ENCODE measurements at regions not wholly inside any gene's neighbourhood (a gene's known extent, or its start where the extent isn't known, plus 50 kb on each side); places are given as distances from the start of the nearest gene placed in this dataset.
A peak's percentile ranks its signal among the peaks of the same experiment; 100 is the strongest.

GRCh38 chr9:117547904-117548303, 133.0 kb upstream of the ASTN2 start:
- no peak for DNase-seq

DNA sequence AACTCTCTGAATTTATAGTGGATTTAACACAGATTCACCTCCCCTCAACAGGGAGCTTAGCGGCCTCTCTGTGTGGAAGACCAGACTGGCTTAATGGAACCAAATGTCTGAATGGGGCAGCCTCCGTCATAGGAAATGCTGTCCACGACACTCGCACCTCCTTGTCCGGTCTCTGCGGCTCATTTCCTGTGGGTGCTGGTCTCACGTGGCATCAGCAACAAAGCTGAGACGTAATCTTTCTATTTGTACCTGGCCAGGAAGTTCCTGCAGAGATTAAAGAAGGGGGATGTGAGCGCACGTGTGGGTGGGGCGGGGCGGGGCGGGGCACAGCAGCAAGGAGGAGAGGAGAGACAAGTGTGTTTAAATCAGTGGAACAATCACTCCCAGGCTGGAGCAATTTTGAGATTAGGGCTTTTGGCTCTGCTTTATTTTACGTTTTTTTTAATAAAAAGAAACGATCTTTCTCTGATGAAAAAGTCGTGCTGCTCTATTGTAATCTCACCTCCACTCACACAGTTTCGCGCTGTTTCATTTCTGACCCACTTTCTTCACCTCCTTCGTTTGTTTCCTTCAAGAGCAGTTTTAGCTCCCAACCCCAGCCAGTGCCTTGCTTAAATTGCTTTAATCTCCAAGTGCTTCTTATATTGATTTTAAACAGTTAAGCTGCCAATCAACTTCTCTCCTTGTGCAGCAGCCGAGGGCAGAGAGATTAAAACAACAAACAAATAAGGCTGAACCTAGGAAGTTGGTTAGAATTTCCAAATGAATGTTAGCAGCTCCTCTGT, 132.2 kb upstream of the ASTN2 start:
- peak in 2 of 5 donors; percentile 1 to 4 for DNase-seq

GRCh38 chr9:117545846-117546245, 131.0 kb upstream of the ASTN2 start:
- DNase-seq = no peak

DNA sequence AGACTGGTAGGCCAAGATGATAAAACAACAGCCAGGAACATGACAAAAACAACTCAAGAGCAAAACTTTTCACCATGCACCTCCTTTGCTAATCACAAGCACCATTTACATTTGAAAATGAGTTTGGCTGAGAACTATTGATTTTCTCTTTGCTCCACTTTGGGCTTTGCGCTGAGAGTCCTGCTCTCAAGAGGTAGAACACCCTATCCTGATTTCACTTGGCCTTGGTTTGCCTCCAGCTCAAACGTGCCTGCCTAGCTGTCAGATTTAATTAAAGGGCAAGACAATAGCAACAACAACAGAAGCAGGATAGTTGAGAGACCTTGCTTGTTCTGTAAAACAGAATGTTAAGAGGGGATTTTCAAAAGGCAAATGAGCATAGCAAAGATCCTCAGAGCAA, 128.2 kb upstream of the ASTN2 start:
- DNase-seq = no peak

DNA sequence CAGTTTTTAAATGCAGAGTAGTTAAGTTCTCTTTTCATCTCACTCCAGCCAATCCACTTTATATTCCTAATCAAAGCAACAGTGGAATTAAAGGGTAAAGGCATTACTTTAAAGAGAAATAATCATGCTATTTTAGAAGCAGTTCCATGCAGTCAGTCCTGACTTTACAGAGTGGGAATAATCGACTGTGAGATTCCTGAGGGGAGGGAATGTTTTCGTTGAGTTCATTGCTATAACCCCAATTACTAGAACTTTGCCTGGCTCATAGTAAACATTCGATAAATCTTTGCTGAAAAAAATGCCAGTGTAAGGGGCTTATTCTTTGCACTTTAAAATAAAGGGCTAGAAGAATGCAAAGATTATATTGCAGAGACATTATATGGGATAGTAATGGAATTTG, 127.2 kb upstream of the ASTN2 start:
- no peak for DNase-seq

- DNase-seq = no peak
Measured at GRCh38 chr9:117541181-117541580, 126.3 kb upstream of the ASTN2 start.

- no peak for DNase-seq
Measured at GRCh38 chr9:117535973-117536372, 121.1 kb upstream of the ASTN2 start.

- no peak for DNase-seq
Measured at GRCh38 chr9:117535434-117535833, 120.6 kb upstream of the ASTN2 start.

- no peak for DNase-seq
Measured at GRCh38 chr9:117528225-117528624, 113.4 kb upstream of the ASTN2 start.

DNA sequence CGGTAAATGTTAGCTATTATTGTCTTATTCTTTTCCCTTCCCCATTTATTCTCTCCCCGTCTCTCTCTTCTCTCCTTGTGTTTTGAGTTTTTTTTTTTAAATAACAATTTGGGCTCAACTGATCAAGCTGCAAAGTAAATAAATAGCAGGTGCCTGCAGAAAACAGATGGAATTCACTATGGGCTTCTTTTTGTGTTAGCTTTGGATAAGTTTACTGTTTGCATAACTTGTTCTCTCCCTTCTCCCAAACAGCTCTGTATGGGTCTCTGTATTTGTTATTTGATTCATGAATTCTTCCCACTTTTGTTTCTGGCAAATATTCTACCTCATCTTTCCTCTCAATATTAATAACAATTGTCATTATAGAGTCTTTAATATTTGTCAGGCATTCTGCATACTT, 111.8 kb upstream of the ASTN2 start:
- no peak for DNase-seq

GRCh38 chr9:117523531-117524153, 108.8 kb upstream of the ASTN2 start:
- DNase-seq = no peak

- no peak for DNase-seq
Measured at GRCh38 chr9:117521293-117521692, 106.4 kb upstream of the ASTN2 start.

GRCh38 chr9:117516676-117517632, 102.1 kb upstream of the ASTN2 start:
- DNase-seq = no peak

GRCh38 chr9:117511852-117512481, 97.1 kb upstream of the ASTN2 start:
- no peak for DNase-seq

- no peak for DNase-seq
Measured at GRCh38 chr9:117496307-117496706, 81.5 kb upstream of the ASTN2 start.

DNA sequence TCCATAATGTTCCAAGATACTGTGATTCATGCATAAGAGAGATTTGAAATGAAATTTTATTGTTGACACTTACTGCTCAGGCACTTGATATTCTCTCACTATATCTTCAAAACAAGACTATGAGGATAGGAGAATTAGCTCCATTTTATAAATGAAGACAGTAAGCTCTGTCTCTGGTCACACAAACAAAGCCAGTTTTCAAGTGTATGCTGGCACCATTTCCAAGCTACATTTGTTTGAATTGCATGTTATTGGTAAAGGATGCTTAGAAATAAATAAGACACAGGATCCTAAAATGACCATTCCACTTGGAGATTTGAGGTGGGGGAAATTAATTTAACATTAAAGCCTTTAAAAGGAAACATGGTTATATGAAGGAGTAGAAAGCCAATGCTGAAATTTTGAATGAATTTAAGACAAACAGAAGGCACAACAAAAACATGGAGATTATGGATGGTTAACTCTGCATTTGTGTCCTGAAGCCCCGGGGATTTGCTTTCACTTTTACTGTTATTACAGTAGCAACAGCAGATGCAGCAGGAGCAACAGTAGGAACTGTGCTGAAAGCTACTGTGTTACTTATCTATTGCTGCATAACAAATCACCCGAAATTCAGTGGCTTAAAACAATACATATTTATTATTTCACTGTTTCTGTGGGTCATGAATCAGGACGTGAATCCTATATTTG, 79.7 kb upstream of the ASTN2 start:
- no peak for DNase-seq

GRCh38 chr9:117492476-117492875, 77.6 kb upstream of the ASTN2 start:
- no peak for DNase-seq

DNA sequence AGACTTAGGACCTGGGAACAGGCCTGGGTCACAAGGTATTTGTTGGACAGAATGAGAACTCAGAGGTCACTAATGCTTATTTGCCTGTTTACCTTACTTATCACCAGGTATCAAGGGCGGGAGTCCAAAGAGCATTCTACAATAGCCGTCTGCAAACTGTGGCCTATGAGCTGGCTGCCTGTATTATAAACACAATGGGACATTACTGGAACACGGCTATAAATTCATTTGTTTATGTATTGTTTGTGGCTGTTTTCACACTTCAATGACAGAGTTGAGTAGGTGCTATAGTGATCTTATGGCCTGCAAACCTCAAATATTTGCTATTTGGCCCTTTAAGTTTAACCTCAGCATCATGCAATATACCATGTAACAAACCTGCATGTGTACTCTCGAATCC, 76.6 kb upstream of the ASTN2 start:
- no peak for DNase-seq

- DNase-seq = no peak
Measured at GRCh38 chr9:117490199-117490598, 75.3 kb upstream of the ASTN2 start.

DNA sequence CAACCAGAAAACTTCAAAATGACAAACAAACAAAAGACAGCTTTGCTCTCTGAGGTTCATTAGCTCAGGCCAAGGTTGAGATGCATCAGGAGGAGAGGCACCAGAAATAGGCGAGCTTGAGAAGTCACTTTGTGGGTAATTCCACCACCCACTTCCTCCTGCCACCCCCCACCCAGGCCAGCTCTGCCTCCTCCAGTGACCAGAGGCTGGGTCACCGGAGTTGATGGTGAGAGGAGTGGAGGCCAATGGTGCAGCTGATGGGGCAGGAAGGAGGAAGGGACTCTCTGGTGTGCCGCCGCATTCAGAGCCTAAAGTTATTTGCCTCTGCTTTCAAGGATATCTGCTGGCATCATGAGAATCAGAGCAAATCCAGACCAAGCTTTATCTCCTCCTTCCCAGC, 73.8 kb upstream of the ASTN2 start:
- DNase-seq = no peak

DNA sequence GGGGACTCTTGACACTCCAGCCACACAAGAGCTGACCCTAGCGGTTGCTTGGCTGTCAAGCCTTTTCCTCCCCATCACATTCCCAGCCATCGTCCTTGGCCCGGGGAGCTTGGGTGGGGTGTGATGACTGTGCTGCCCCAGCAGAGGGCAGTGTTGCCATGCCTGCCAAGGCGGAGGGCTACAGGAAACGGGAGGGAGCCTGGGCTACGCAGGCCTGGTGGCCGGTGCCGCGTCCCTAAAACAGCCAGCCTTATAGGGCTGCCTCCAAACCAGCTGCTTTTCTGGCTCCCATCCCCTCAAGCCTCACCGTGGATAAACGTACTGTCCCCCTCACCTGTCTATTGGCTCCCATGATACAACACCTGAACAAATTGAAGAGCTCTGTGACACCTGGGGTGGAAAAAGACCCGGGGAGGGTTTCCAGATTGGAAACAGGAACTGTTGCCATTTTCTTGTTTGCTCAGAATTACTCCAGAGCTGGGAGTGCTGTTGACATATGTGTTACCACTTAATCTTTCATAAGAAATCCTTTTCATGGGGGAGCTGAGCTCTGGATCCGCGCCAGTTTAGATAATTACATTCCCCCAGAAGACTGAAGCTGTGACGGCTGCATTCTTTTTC, 72.8 kb upstream of the ASTN2 start:
- DNase-seq = peak in 3 of 5 donors; percentile 3 to 36 (median 3)

DNA sequence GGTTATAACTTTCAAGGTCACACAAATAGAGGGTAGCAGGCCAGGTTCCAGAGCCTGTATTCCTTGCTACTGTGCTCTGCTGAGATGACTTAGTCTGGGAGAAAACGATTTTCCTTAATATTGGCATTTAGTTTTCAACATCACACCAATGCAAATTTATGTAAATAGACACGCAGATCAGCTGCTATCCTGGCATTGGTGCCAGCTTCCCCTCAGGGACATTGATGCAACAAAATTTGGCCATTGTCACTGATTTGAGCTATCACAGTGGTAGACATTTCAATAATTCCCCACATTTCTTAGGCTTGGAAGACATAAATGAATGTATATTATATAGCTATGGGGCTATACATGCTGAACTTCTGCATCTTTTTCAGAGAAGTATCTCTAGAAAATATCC, 71.6 kb upstream of the ASTN2 start:
- no peak for DNase-seq

All from T-helper 1 cell (primary cell).